ENCODE measurements at regions not wholly inside any gene's neighbourhood (a gene's known extent, or its start where the extent isn't known, plus 50 kb on each side); places are given as distances from the start of the nearest gene placed in this dataset.

- POLR2A ChIA-PET: no interaction called here
- ATAC-seq: no peak
Observed at GRCh38 chr6:78438135-78438534, 429.2 kb upstream of the IRAK1BP1 start.

GRCh38 chr6:78460711-78461110 lies 406.6 kb upstream of the IRAK1BP1 start:
- H3K36me3 Mint-ChIP-seq: peaks cover 0 to 7% (median 0%) of the 10 kb centered on the region in 3 donors
- no peak overlapping the region for H3K27ac Mint-ChIP-seq
- ATAC-seq: no peak

More at GRCh38 chr6:78438135-78438534, 429.2 kb upstream of the IRAK1BP1 start:
- H3K4me1 Mint-ChIP-seq: no peaks in the 10 kb centered on the region
- peaks cover 0 to 4% (median 1%) of the 10 kb centered on the region in 9 donors for H3K9me3 Mint-ChIP-seq
- no peaks in the 10 kb centered on the region for H3K36me3 Mint-ChIP-seq
- H3K4me3 Mint-ChIP-seq: no peak overlapping the region
- no peaks in the 10 kb centered on the region for H3K27me3 Mint-ChIP-seq
- H3K27ac Mint-ChIP-seq: no peak overlapping the region
- no peak for DNase-seq

GRCh38 chr6:78462728-78463127 lies 404.6 kb upstream of the IRAK1BP1 start:
- peaks cover 0 to 9% (median 2%) of the 10 kb centered on the region in 9 donors for H3K9me3 Mint-ChIP-seq
- no peak overlapping the region for H3K27ac Mint-ChIP-seq

More at GRCh38 chr6:78460711-78461110, 406.6 kb upstream of the IRAK1BP1 start:
- POLR2A ChIA-PET: no interaction called here
- Mint-ChIP-seq H3K4me3 (no peak overlapping the region), H3K9me3 (peaks cover 0 to 21% (median 6%) of the 10 kb centered on the region in 9 donors), H3K27me3 (peaks cover 0 to 2% (median 0%) of the 10 kb centered on the region in 5 donors), H3K4me1 (no peaks in the 10 kb centered on the region)
- no peak for DNase-seq

GRCh38 chr6:78465059-78465634 lies 402.2 kb upstream of the IRAK1BP1 start:
- no peaks in the 10 kb centered on the region for H3K4me1 Mint-ChIP-seq
- POLR2A ChIA-PET: no interaction called here
- no peak overlapping the region for H3K27ac Mint-ChIP-seq
- no peak for ATAC-seq
- H3K36me3 Mint-ChIP-seq: no peaks in the 10 kb centered on the region
- H3K4me3 Mint-ChIP-seq: no peak overlapping the region
- H3K9me3 Mint-ChIP-seq: peaks cover 0 to 21% (median 6%) of the 10 kb centered on the region in 9 donors
- peaks cover 0 to 2% (median 0%) of the 10 kb centered on the region in 5 donors for H3K27me3 Mint-ChIP-seq
- no peak for DNase-seq

More at GRCh38 chr6:78462728-78463127, 404.6 kb upstream of the IRAK1BP1 start:
- H3K4me3 Mint-ChIP-seq: no peak overlapping the region
- POLR2A ChIA-PET: no interaction called here
- DNase-seq (no peak), ATAC-seq (no peak)
- H3K27me3 Mint-ChIP-seq: peaks cover 0 to 2% (median 0%) of the 10 kb centered on the region in 5 donors
- H3K4me1 Mint-ChIP-seq: no peaks in the 10 kb centered on the region
- no peaks in the 10 kb centered on the region for H3K36me3 Mint-ChIP-seq

GRCh38 chr6:78476561-78476960 lies 390.8 kb upstream of the IRAK1BP1 start:
- Mint-ChIP-seq H3K4me3 (no peak overlapping the region), H3K4me1 (no peaks in the 10 kb centered on the region), H3K27me3 (no peaks in the 10 kb centered on the region), H3K27ac (no peak overlapping the region), H3K9me3 (peaks cover 0 to 12% (median 4%) of the 10 kb centered on the region in 9 donors), H3K36me3 (no peaks in the 10 kb centered on the region)
- POLR2A ChIA-PET: no interaction called here
- ATAC-seq: no peak
- DNase-seq: no peak

GRCh38 chr6:78482801-78483552 lies 384.4 kb upstream of the IRAK1BP1 start:
- ATAC-seq (no peak), DNase-seq (no peak)
- Mint-ChIP-seq H3K4me3 (no peak overlapping the region), H3K9me3 (peaks cover 0 to 12% (median 1%) of the 10 kb centered on the region in 9 donors), H3K27me3 (no peaks in the 10 kb centered on the region), H3K4me1 (no peaks in the 10 kb centered on the region), H3K36me3 (no peaks in the 10 kb centered on the region), H3K27ac (no peak overlapping the region)
- POLR2A ChIA-PET: no interaction called here

GRCh38 chr6:78483553-78484197 lies 383.7 kb upstream of the IRAK1BP1 start:
- ATAC-seq (no peak), DNase-seq (no peak)
- H3K36me3 Mint-ChIP-seq: no peaks in the 10 kb centered on the region
- no peak overlapping the region for H3K4me3 Mint-ChIP-seq
- no peaks in the 10 kb centered on the region for H3K27me3 Mint-ChIP-seq
- POLR2A ChIA-PET: no interaction called here
- H3K4me1 Mint-ChIP-seq: no peaks in the 10 kb centered on the region
- no peak overlapping the region for H3K27ac Mint-ChIP-seq
- H3K9me3 Mint-ChIP-seq: peaks cover 0 to 8% (median under 1%) of the 10 kb centered on the region in 9 donors

- H3K4me1 Mint-ChIP-seq: no peaks in the 10 kb centered on the region
- peaks cover 0 to 6% (median 0%) of the 10 kb centered on the region in 9 donors for H3K9me3 Mint-ChIP-seq
- DNase-seq (no peak), ATAC-seq (no peak)
- H3K27ac Mint-ChIP-seq: no peak overlapping the region
- no peak overlapping the region for H3K4me3 Mint-ChIP-seq
- no peaks in the 10 kb centered on the region for H3K36me3 Mint-ChIP-seq
- POLR2A ChIA-PET: no interaction called here
- no peaks in the 10 kb centered on the region for H3K27me3 Mint-ChIP-seq
Observed at GRCh38 chr6:78484198-78485064, 382.9 kb upstream of the IRAK1BP1 start.

GRCh38 chr6:78487401-78487800 lies 379.9 kb upstream of the IRAK1BP1 start:
- Mint-ChIP-seq H3K27ac (no peak overlapping the region), H3K4me1 (no peaks in the 10 kb centered on the region), H3K27me3 (no peaks in the 10 kb centered on the region), H3K4me3 (no peak overlapping the region), H3K36me3 (no peaks in the 10 kb centered on the region), H3K9me3 (no peaks in the 10 kb centered on the region)
- DNase-seq (no peak), ATAC-seq (no peak)
- POLR2A ChIA-PET: no interaction called here

GRCh38 chr6:78489874-78490273 lies 377.5 kb upstream of the IRAK1BP1 start:
- Mint-ChIP-seq H3K27me3 (no peaks in the 10 kb centered on the region), H3K4me1 (no peaks in the 10 kb centered on the region), H3K36me3 (no peaks in the 10 kb centered on the region), H3K27ac (no peak overlapping the region), H3K4me3 (no peak overlapping the region), H3K9me3 (no peaks in the 10 kb centered on the region)
- DNase-seq (no peak), ATAC-seq (no peak)
- POLR2A ChIA-PET: no interaction called here

GRCh38 chr6:78492351-78493017 lies 374.9 kb upstream of the IRAK1BP1 start:
- Mint-ChIP-seq H3K27me3 (no peaks in the 10 kb centered on the region), H3K4me1 (no peaks in the 10 kb centered on the region), H3K4me3 (no peak overlapping the region), H3K27ac (no peak overlapping the region), H3K9me3 (peaks cover 0 to 1% (median 0%) of the 10 kb centered on the region in 9 donors), H3K36me3 (no peaks in the 10 kb centered on the region)
- POLR2A ChIA-PET: no interaction called here
- ATAC-seq (no peak), DNase-seq (no peak)
